Breast epithelium (tissue), 4 donors: ENCODE measurements at regions not wholly inside any gene's neighbourhood (a gene's known extent, or its start where the extent isn't known, plus 50 kb on each side); places are given as distances from the start of the nearest gene placed in this dataset.

Experiments used
- DNase-seq, 2 donors: peaks; one replicate each; pipeline ENCODE4 v3.0.0-alpha.2; 2019; ENCODE audit warnings: low spot score in 2 of 2
- H3K27ac ChIP-seq, 2 donors: fragments of 200-600 bp; sonication (generic) in 1 of 2; one replicate each; pipeline ENCODE4 v1.5.1; 2016 to 2019; ENCODE audit warnings: mild to moderate bottlenecking in 1 of 2
- H3K27me3 ChIP-seq, 2 donors: fragments of 200-600 bp; sonication (generic) in 1 of 2; one replicate each; pipeline versions ENCODE4 v1.5.1 to v1.6.0; 2017 to 2019; ENCODE audit warnings: control low read depth in 1 of 2, mild to moderate bottlenecking in 1 of 2
- H3K36me3 ChIP-seq: fragments of 200-600 bp; one replicate; pipeline ENCODE4 v1.5.1; 2019
- H3K4me1 ChIP-seq, 2 donors: fragments of 200-600 bp; sonication (generic); one replicate each; pipeline ENCODE4 v1.5.1; 2016 to 2019; ENCODE audit warnings: control low read depth in 1 of 2
- H3K4me3 ChIP-seq, 3 donors: fragments of 200-600 bp; sonication (generic); 1 replicate in 2 of 3; 2 replicates in 1 of 3; pipeline ENCODE4 v1.5.1; 2016 to 2019; ENCODE audit warnings: mild to moderate bottlenecking in 3 of 3, moderate library complexity in 2 of 3
- H3K9me3 ChIP-seq, 2 donors: fragments of 200-600 bp; sonication (generic) in 1 of 2; one replicate each; pipeline ENCODE4 v1.5.1; 2016 to 2019; ENCODE audit warnings: control low read depth in 1 of 2
- POLR2A ChIP-seq: fragments of 450-650 bp; IDR thresholded peaks from one replicate; pipeline ENCODE4 v1.6.1; 2016; ENCODE audit warnings: antibody characterized with exemption, mild to moderate bottlenecking, moderate library complexity
- POLR2AphosphoS5 ChIP-seq, 3 donors: sonication (generic); formaldehyde crosslinking; IDR thresholded peaks; one replicate each; pipeline ENCODE4 v1.6.1; 2017; ENCODE audit warnings: antibody characterized with exemption in 3 of 3
- intact Hi-C: fragments of 100-400 bp; cut with DNase I; formaldehyde crosslinking; loops from one replicate; pipeline ENCODE4 v1.15.1; 2023; ENCODE audit warnings: low total_unique reads
- TF ChIP-seq, protein P1 (sequence below), 3 donors: fragments of 450-650 bp; IDR thresholded peaks; one replicate each; pipeline ENCODE4 v1.5.1; 2016 to 2017; ENCODE audit warnings: antibody characterized with exemption in 3 of 3, mild to moderate bottlenecking in 3 of 3, moderate library complexity in 3 of 3

DNA sequence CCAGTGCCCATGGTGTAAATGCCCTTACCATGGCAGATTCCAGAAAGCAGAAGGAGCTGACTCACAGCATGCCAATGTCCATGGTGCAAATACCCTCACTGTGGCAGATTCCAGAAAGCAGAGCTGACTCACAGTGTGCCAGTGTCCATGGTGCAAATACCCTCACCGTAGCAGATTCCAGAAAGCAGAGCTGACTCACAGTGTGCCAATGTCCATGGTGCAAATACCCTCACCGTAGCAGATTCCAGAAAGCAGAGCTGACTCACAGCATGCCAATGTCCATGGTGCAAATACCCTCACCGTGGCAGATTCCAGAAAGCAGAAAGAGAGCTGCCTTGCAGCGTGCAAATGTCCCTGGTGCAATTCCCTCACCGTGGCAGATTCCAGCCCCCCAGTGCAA lies 163.8 kb upstream of the SOX1 start:
- no peaks in the 10 kb centered on the region for H3K36me3 ChIP-seq
- H3K4me3 ChIP-seq, result no peak overlapping the region
- DNase-seq, result no peak
- no peak overlapping the region for H3K27ac ChIP-seq
- no peaks in the 10 kb centered on the region for H3K9me3 ChIP-seq
- intact Hi-C loops, result no loop called here
- H3K27me3 ChIP-seq, result peaks cover 0 to 3% of the 10 kb centered on the region in 2 donors
- H3K4me1 ChIP-seq, result no peaks in the 10 kb centered on the region
- TF ChIP-seq POLR2AphosphoS5 (IDR thresholded peaks at IDR 0.05) (no peak), POLR2A (no peak)
- TF ChIP-seq, protein P1, sequence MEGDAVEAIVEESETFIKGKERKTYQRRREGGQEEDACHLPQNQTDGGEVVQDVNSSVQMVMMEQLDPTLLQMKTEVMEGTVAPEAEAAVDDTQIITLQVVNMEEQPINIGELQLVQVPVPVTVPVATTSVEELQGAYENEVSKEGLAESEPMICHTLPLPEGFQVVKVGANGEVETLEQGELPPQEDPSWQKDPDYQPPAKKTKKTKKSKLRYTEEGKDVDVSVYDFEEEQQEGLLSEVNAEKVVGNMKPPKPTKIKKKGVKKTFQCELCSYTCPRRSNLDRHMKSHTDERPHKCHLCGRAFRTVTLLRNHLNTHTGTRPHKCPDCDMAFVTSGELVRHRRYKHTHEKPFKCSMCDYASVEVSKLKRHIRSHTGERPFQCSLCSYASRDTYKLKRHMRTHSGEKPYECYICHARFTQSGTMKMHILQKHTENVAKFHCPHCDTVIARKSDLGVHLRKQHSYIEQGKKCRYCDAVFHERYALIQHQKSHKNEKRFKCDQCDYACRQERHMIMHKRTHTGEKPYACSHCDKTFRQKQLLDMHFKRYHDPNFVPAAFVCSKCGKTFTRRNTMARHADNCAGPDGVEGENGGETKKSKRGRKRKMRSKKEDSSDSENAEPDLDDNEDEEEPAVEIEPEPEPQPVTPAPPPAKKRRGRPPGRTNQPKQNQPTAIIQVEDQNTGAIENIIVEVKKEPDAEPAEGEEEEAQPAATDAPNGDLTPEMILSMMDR (IDR thresholded peaks at IDR 0.05), result no peak

DNA sequence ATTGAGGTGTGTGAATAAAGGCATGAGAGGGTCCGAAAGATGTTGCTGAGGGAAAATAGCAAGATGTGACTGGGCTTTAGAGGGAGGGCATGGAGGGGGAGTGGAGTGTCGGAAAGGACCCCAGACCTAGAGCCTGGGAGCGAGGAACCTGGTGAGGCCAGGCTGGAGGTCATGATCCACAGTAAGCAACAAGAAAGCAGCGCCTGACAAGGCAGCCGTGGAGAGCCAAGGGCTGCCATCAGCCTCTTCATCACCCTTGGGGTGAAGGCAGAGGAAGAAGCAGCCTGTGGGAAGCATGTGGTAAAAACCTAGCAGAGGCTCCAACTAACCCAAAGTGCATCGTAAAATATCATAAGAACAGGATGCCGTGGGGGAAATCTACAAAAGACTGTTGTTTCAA lies 162.8 kb upstream of the SOX1 start:
- H3K27me3 ChIP-seq, result peaks cover 0 to 3% of the 10 kb centered on the region in 2 donors
- no peaks in the 10 kb centered on the region for H3K4me1 ChIP-seq
- no peak overlapping the region for H3K27ac ChIP-seq
- H3K4me3 ChIP-seq, result no peak overlapping the region
- intact Hi-C loops, result no loop called here
- DNase-seq, result no peak
- TF ChIP-seq POLR2A (no peak), POLR2AphosphoS5 (IDR thresholded peaks at IDR 0.05) (no peak)
- TF ChIP-seq, protein P1 (IDR thresholded peaks at IDR 0.05), result no peak
- H3K36me3 ChIP-seq, result no peaks in the 10 kb centered on the region
- no peaks in the 10 kb centered on the region for H3K9me3 ChIP-seq

DNA sequence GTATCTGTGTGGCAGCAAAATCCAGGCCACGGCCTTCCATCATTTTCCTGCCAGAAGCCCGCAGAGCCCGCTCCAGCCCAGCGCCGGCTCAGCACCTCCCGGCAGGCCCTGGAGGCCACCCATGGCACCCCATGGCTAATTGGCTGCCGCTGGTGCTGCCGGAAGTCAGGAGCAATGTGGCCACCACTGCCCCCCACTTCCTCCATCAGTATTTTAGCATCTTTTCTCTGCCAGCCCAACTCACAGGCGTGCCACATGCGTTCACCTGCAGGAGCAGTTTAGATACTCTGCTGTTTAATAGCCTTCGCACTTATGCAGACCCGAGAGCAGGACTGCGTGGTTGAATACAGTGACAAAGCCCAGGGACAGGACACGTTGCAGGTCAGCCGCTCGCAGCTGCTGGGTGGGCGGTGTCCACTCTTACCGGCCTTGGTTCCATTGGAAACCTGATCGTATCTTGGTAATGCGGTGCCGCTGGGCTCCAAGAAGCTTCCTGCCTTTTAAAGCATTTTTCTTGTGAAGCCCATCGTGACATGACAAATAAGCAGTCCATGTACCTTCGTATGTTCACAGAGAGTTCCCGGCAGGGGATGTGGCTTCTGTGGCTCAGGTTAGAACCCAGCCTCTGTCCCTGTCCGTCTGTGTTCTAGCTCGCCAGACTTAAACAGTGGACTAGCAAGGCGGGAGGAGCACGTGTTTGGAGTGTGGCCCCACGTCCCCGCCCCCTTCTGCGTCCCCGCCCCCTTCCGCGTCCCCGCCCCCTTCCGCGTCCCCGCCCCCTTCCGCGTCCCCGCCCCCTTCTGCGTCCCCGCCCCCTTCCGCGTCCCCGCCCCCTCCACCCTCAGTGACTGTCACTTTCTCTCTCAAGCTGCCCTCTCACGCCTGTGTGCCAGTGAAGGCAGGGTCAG lies 162.0 kb upstream of the SOX1 start:
- Histone ChIP-seq H3K4me1 (no peaks in the 10 kb centered on the region), H3K36me3 (no peaks in the 10 kb centered on the region), H3K27me3 (peaks cover 0 to 2% of the 10 kb centered on the region in 2 donors), H3K9me3 (no peaks in the 10 kb centered on the region), H3K4me3 (no peak overlapping the region), H3K27ac (no peak overlapping the region)
- TF ChIP-seq, protein P1 (IDR thresholded peaks at IDR 0.05), result no peak
- no peak for TF ChIP-seq POLR2A
- TF ChIP-seq POLR2AphosphoS5 (IDR thresholded peaks at IDR 0.05), result no peak
- intact Hi-C loops, result no loop called here
- DNase-seq, result no peak

DNA sequence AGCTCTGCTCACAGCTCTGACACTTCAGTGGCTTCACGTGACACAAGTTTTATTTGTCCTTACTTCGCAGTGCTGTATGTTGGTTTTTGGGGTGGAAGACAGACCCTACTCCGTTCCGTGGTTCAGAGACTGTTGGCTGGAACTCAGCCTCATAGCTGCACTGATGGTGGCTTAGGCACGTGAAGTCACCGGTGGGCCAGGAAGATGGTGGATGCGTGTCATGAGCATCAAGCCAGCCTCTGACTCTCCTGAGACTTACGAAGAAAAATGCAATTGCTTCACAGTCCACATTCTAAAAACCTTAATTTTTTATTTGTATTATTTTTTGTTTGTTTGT lies 161.4 kb upstream of the SOX1 start:
- no peaks in the 10 kb centered on the region for H3K9me3 ChIP-seq
- no peak for DNase-seq
- TF ChIP-seq POLR2A (no peak), POLR2AphosphoS5 (IDR thresholded peaks at IDR 0.05) (no peak)
- TF ChIP-seq, protein P1 (IDR thresholded peaks at IDR 0.05), result no peak
- no peaks in the 10 kb centered on the region for H3K4me1 ChIP-seq
- peaks cover 0 to 6% of the 10 kb centered on the region in 2 donors for H3K27me3 ChIP-seq
- no peak overlapping the region for H3K27ac ChIP-seq
- no peak overlapping the region for H3K4me3 ChIP-seq
- intact Hi-C loops, result no loop called here
- no peaks in the 10 kb centered on the region for H3K36me3 ChIP-seq

DNA sequence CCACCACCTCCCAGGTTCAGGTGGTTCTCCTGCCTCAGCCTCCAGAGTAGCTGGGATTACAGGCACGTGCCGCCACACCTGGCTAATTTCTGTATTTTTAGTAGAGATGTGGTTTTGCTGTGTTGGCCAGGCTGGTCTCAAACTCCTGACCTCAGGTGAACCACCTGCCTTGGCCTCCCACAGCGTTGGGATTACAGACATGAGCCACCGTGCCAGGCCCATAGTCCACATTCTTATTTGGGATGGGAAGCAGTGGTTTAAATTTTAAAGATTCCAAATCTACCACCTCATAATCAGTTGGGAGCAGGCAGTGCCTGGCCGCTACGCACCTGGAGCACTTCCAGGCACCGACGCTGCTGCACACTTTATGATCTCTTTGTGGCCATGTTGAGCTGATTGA lies 160.6 kb upstream of the SOX1 start:
- no peak for DNase-seq
- Histone ChIP-seq H3K27me3 (peaks cover 0 to 7% of the 10 kb centered on the region in 2 donors), H3K4me3 (no peak overlapping the region), H3K36me3 (no peaks in the 10 kb centered on the region), H3K27ac (no peak overlapping the region), H3K9me3 (no peaks in the 10 kb centered on the region), H3K4me1 (no peaks in the 10 kb centered on the region)
- intact Hi-C loops, result no loop called here
- no peak for TF ChIP-seq POLR2A
- TF ChIP-seq POLR2AphosphoS5 (IDR thresholded peaks at IDR 0.05), result no peak
- TF ChIP-seq, protein P1 (IDR thresholded peaks at IDR 0.05), result no peak
